BLaER1 (cell line): ENCODE measurements at regions not wholly inside any gene's neighbourhood (a gene's known extent, or its start where the extent isn't known, plus 50 kb on each side); places are given as distances from the start of the nearest gene placed in this dataset.

Experiments
- H3K27ac ChIP-seq: shearing (Covaris generic); formaldehyde crosslinking; 2 replicates; pipeline ENCODE4 v1.8.1; 2022
- H3K27me3 ChIP-seq: shearing (Covaris generic); formaldehyde crosslinking; 2 replicates; pipeline ENCODE4 v1.8.1; 2022
- H3K36me3 ChIP-seq: shearing (Covaris generic); formaldehyde crosslinking; 2 replicates; pipeline ENCODE4 v1.8.1; 2022
- H3K4me1 ChIP-seq: shearing (Covaris generic); formaldehyde crosslinking; 2 replicates; pipeline ENCODE4 v1.8.1; 2022
- H3K4me2 ChIP-seq: shearing (Covaris generic); formaldehyde crosslinking; 2 replicates; pipeline ENCODE4 v1.8.1; 2022
- H3K4me3 ChIP-seq: shearing (Covaris generic); formaldehyde crosslinking; 2 replicates; pipeline ENCODE4 v1.8.1; 2022
- H3K9ac ChIP-seq: shearing (Covaris generic); formaldehyde crosslinking; 2 replicates; pipeline ENCODE4 v1.8.1; 2022
- H3K9me3 ChIP-seq: shearing (Covaris generic); formaldehyde crosslinking; 2 replicates; pipeline ENCODE4 v1.8.1; 2022
- H4K20me1 ChIP-seq: shearing (Covaris generic); formaldehyde crosslinking; 2 replicates; pipeline ENCODE4 v1.8.1; 2022
- Cebpa-rat ChIP-seq: shearing (Covaris generic); IDR thresholded peaks from 2 replicates; pipeline ENCODE4 v1.8.1; 2022

DNA sequence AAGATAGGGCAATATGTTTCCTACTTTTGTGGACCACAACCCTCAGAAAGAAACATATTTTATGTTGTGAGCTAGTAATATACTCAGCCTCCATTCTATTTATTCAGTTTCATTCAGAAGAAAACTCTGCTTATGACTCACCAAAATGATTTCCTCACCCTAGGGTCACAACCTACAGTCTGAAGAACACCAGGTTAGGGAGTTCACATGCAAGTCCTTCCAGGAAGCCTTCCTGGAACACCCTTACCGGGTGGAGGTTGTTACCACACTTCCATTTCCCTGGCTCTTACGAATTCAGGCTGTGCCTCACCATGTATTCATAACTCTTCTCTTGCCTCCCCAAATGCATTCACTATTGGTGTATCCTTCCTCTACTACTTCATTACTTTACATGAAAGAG lies 228.0 kb upstream of the ADAMTS9 start:
- Histone ChIP-seq H3K27ac (no peak overlapping the region), H3K27me3 (no peaks in the 10 kb centered on the region), H3K9me3 (peaks cover 18% of the 10 kb centered on the region), H3K36me3 (no peaks in the 10 kb centered on the region), H3K4me3 (no peak overlapping the region), H4K20me1 (no peaks in the 10 kb centered on the region), H3K9ac (no peak overlapping the region), H3K4me1 (peaks cover 17% of the 10 kb centered on the region), H3K4me2 (no peak overlapping the region)
- TF ChIP-seq Cebpa-rat = no peak

DNA sequence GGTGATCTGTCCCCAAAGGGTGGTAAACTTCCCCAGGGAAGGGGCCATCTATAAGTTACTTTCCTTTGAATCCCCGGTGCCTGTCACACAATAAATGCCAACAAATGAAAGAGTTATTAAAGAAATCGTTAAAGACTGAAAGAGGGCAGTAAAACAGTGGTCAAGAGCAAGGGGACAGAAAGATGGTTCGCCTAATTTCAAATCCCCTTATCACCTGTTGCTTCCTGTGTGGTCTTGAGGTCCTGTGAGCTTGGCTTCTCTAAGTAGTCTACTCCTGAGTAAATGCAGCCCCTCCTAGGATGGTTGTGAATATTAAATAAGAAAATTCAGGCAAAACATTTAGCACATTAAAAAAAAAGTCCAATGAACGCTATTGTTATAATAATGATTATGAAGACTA lies 225.7 kb upstream of the ADAMTS9 start:
- H3K36me3 ChIP-seq = no peaks in the 10 kb centered on the region
- peaks cover 17% of the 10 kb centered on the region for H3K4me1 ChIP-seq
- no peak overlapping the region for H3K27ac ChIP-seq
- peaks cover 18% of the 10 kb centered on the region for H3K9me3 ChIP-seq
- no peak overlapping the region for H3K9ac ChIP-seq
- H3K4me2 ChIP-seq = peak overlapping the region; percentile 47
- no peaks in the 10 kb centered on the region for H4K20me1 ChIP-seq
- no peak for TF ChIP-seq Cebpa-rat
- H3K27me3 ChIP-seq = no peaks in the 10 kb centered on the region
- H3K4me3 ChIP-seq = no peak overlapping the region

DNA sequence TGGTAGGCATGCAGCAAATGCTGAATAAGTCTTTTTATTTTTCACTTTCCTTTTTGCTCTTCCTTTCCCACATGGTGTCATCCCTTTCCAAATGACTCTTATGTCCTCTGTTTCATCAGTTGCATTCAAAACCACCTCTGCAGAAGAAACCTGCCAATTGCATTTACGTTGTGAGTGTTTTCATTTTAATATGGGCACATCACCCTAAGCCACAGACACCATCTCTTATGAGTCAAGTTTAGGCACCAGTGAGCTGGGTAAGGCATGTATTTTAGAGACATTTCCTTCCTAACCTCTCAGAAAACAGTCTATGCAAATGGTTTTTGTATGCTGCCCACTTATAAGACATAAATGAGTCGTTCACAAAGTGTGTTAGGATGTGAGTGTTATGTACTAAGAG lies 223.3 kb upstream of the ADAMTS9 start:
- no peak for TF ChIP-seq Cebpa-rat
- Histone ChIP-seq H3K9ac (no peak overlapping the region), H3K9me3 (peaks cover 18% of the 10 kb centered on the region), H3K36me3 (no peaks in the 10 kb centered on the region), H4K20me1 (no peaks in the 10 kb centered on the region), H3K27ac (no peak overlapping the region), H3K4me3 (no peak overlapping the region), H3K27me3 (no peaks in the 10 kb centered on the region), H3K4me1 (peaks cover 17% of the 10 kb centered on the region), H3K4me2 (no peak overlapping the region)

DNA sequence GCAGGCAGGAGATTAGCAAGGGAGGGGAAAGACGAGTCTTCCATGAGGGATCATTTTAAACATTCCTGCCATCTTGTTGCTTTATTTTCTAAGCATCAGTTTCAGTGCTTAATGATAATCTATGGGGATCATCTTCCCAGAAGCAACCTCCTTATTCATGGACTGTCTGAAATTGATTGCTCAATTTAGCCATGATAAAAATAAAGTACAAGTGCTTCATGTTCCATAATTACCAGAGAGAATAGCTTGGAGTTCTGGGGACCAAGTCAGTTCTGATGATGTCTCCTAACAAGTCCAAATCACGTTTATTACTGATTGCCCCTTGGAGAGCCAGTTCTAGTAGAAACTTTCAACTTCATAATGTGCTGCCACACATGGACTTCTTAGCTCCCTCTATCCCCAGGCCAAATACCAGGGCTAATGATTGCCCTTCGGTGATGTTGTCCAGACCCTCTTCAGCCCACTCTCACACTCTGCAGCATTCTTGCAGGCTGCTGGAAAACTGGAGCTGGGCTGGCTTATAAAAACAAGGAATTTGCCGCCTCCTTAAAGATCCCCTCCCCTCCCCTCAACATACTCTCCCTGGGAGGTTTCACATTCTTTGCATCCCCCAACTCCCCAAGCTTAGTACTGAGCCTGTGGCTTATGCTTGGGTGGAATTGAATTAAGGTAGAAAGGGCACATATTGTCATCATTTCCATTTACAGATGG lies 222.1 kb upstream of the ADAMTS9 start:
- no peak for TF ChIP-seq Cebpa-rat
- Histone ChIP-seq H3K9ac (no peak overlapping the region), H3K36me3 (no peaks in the 10 kb centered on the region), H3K4me3 (no peak overlapping the region), H3K27ac (no peak overlapping the region), H3K9me3 (peaks cover 18% of the 10 kb centered on the region), H4K20me1 (no peaks in the 10 kb centered on the region), H3K4me1 (peaks cover 17% of the 10 kb centered on the region), H3K4me2 (no peak overlapping the region), H3K27me3 (no peaks in the 10 kb centered on the region)

DNA sequence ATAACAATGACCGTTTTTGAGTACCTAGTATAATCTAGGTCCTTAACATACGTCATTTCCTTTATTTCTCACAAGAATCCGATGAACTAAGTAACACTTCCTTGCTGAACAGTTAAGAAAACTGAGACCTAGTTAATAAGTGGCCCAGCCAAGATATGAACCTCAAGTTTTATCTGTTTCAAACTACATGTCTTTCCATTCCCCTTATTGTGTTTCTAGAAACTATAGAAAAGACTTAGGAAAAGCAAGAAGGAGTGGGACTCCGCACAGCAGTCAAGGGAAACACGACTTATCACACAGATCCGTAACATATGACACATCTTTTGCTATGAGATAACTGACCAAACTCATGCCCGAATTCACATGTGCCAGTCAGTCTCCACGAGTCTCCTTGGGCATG lies 221.2 kb upstream of the ADAMTS9 start:
- Histone ChIP-seq H3K4me3 (no peak overlapping the region), H3K36me3 (no peaks in the 10 kb centered on the region), H3K9me3 (peaks cover 18% of the 10 kb centered on the region), H3K4me1 (peaks cover 11% of the 10 kb centered on the region), H3K9ac (no peak overlapping the region), H4K20me1 (no peaks in the 10 kb centered on the region), H3K27me3 (no peaks in the 10 kb centered on the region), H3K27ac (no peak overlapping the region), H3K4me2 (no peak overlapping the region)
- no peak for TF ChIP-seq Cebpa-rat

DNA sequence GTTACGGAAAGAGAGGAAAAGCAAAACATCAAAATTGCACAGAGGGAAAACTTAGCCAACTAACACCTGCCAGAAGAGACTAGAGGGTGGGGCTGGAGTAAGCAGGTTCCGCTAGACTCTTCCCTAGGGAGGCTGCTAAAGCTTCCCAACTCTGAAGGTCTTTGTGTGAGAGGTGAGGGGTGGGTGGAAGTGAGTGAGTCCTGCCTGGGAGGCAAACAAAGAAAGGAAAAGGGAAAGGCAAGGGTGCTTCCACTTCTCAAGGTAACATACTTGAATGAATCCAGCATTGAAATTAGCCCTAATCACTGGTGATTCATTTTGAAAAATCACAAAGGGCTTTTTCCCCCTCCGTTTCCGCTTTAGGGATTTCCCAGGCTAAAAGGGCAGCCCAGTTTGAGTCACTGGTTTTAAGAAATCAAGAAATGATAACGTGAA lies 220.5 kb upstream of the ADAMTS9 start:
- Histone ChIP-seq H3K4me1 (peaks cover 4% of the 10 kb centered on the region), H3K27ac (no peak overlapping the region)

DNA sequence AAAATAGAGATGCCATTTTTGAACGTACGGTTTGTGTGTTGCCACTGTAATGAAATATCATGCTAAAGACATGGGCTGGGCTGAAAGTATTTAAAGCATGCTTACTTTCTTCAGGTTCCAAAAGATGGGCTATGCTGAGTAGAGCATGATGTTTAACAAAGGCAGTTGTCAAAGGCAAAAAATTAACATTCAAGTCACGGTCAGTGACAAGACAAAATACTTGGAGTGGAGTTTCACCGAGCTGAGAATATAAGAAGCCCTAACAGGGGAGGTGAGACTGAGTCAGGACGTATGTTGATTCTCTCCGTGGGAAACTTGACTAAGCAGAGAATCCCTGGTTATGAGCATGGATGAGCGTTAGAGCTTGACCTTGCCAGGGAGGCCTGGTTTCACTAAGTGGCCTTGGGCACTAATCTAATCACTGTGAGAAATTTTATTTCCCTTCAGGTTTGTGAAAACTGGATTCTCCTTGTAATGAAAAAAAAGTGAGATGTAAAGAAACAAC lies 218.2 kb upstream of the ADAMTS9 start:
- Histone ChIP-seq H3K27ac (no peak overlapping the region), H3K4me3 (no peak overlapping the region), H3K9ac (no peak overlapping the region), H3K36me3 (no peaks in the 10 kb centered on the region), H3K9me3 (no peaks in the 10 kb centered on the region), H3K4me2 (no peak overlapping the region), H4K20me1 (no peaks in the 10 kb centered on the region), H3K4me1 (no peaks in the 10 kb centered on the region), H3K27me3 (no peaks in the 10 kb centered on the region)
- TF ChIP-seq Cebpa-rat = no peak

More for the DNA sequence above, 220.5 kb upstream of the ADAMTS9 start:
- Histone ChIP-seq H3K9ac (no peak overlapping the region), H3K9me3 (peaks cover 16% of the 10 kb centered on the region), H3K27me3 (no peaks in the 10 kb centered on the region), H3K4me3 (no peak overlapping the region), H4K20me1 (no peaks in the 10 kb centered on the region), H3K36me3 (no peaks in the 10 kb centered on the region), H3K4me2 (no peak overlapping the region)
- no peak for TF ChIP-seq Cebpa-rat

DNA sequence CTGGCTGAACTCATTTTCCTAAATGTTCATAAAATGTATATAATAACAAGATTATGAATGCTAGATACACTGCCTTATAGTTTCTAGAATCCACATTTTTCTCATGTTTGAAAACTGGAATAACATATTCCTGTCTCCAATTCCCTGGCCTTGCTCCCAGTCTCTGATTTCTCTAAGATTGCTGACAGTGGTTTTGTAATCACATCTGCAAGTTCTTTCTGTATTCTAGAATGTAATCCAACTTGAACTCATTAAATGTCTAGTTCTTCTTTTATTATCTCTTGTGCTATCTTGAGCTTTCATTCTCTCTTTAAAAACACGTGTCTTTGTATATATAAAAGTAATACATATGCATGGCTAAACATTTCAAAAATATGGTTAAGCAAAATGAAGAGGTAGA lies 215.2 kb upstream of the ADAMTS9 start:
- H3K27ac ChIP-seq = no peak overlapping the region
- no peak for TF ChIP-seq Cebpa-rat
- peaks cover 9% of the 10 kb centered on the region for H3K4me1 ChIP-seq
- no peaks in the 10 kb centered on the region for H3K27me3 ChIP-seq
- H4K20me1 ChIP-seq = no peaks in the 10 kb centered on the region
- no peak overlapping the region for H3K9ac ChIP-seq
- no peak overlapping the region for H3K4me2 ChIP-seq
- H3K9me3 ChIP-seq = no peaks in the 10 kb centered on the region
- H3K4me3 ChIP-seq = no peak overlapping the region
- no peaks in the 10 kb centered on the region for H3K36me3 ChIP-seq

DNA sequence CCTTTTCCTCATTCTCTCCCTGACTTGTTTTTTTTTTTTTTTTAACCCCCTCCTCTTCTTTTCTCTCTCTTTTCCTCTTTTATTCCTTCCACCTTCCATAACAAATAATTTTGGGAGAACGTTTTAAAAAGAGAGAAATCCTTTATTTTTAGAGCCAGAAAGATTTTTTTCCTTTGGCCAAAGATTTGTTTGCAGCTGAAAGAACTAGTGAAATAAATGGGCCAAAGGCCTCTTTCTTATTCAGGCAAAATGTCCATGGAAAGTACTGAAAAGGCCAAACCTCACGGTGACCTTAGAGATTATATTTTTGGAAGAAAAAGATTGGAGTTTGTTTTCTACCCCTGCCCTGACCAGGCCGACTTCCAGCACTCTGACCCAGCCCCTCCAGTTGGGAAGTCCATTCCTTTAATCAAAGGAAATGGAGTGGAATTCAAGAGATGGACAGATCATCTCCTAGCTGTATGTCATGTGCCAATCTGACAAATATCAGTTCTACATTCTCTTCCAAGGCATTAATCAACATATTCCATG lies 214.3 kb upstream of the ADAMTS9 start:
- Histone ChIP-seq H3K36me3 (no peaks in the 10 kb centered on the region), H3K4me2 (no peak overlapping the region), H3K27me3 (no peaks in the 10 kb centered on the region), H3K9me3 (no peaks in the 10 kb centered on the region), H3K4me3 (no peak overlapping the region), H3K9ac (no peak overlapping the region), H3K4me1 (peaks cover 12% of the 10 kb centered on the region), H3K27ac (no peak overlapping the region), H4K20me1 (no peaks in the 10 kb centered on the region)
- TF ChIP-seq Cebpa-rat = no peak

DNA sequence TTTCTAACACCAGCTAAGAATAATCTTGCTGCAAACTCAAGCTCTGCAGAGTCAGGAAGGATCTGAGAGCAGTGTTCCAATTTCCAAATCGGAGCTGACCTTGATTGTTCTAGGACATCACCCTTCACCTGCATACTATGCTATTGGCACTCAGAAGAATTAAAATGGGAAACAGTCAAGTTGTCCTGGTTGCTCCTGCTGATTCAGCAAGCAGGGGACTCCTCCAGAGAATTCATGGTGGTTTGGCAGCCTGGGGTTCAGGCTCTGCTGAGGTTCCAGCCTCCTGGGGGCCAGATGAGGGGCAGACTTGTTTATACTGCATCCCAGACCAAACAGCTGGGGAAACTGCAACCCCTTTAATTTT lies 213.7 kb upstream of the ADAMTS9 start:
- H3K4me2 ChIP-seq = 0 out of 2 replicates have a peak overlapping the region, but pooled peaks have one; percentile 6
- no peaks in the 10 kb centered on the region for H3K9me3 ChIP-seq
- H4K20me1 ChIP-seq = no peaks in the 10 kb centered on the region
- no peak for TF ChIP-seq Cebpa-rat
- H3K27me3 ChIP-seq = no peaks in the 10 kb centered on the region
- no peak overlapping the region for H3K4me3 ChIP-seq
- no peak overlapping the region for H3K9ac ChIP-seq
- H3K4me1 ChIP-seq = peaks cover 12% of the 10 kb centered on the region
- no peak overlapping the region for H3K27ac ChIP-seq
- no peaks in the 10 kb centered on the region for H3K36me3 ChIP-seq
